ENCODE measurements at regions not wholly inside any gene's neighbourhood (a gene's known extent, or its start where the extent isn't known, plus 50 kb on each side); places are given as distances from the start of the nearest gene placed in this dataset.

GRCh38 chr1:73326663-73327062, 871.3 kb downstream of the LRRIQ3 start (continued):
- TF ChIP-seq, protein P1, sequence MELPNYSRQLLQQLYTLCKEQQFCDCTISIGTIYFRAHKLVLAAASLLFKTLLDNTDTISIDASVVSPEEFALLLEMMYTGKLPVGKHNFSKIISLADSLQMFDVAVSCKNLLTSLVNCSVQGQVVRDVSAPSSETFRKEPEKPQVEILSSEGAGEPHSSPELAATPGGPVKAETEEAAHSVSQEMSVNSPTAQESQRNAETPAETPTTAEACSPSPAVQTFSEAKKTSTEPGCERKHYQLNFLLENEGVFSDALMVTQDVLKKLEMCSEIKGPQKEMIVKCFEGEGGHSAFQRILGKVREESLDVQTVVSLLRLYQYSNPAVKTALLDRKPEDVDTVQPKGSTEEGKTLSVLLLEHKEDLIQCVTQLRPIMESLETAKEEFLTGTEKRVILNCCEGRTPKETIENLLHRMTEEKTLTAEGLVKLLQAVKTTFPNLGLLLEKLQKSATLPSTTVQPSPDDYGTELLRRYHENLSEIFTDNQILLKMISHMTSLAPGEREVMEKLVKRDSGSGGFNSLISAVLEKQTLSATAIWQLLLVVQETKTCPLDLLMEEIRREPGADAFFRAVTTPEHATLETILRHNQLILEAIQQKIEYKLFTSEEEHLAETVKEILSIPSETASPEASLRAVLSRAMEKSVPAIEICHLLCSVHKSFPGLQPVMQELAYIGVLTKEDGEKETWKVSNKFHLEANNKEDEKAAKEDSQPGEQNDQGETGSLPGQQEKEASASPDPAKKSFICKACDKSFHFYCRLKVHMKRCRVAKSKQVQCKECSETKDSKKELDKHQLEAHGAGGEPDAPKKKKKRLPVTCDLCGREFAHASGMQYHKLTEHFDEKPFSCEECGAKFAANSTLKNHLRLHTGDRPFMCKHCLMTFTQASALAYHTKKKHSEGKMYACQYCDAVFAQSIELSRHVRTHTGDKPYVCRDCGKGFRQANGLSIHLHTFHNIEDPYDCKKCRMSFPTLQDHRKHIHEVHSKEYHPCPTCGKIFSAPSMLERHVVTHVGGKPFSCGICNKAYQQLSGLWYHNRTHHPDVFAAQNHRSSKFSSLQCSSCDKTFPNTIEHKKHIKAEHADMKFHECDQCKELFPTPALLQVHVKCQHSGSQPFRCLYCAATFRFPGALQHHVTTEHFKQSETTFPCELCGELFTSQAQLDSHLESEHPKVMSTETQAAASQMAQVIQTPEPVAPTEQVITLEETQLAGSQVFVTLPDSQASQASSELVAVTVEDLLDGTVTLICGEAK (IDR thresholded peaks at IDR 0.05; ENCODE audit: borderline replicate concordance): no peak
- no peak for TF ChIP-seq FOS (IDR thresholded peaks at IDR 0.05; ENCODE audit: borderline replicate concordance, extremely low read depth, insufficient read length)
- no peak for TF ChIP-seq NR2F1 (conservative IDR thresholded peaks at IDR 0.05)
- TF ChIP-seq BHLHE40 (IDR thresholded peaks at IDR 0.05; ENCODE audit: borderline replicate concordance in 1 of 2, low read depth in 2 of 2, low read length in 1 of 2): no peak
- TF ChIP-seq EZH2 (IDR thresholded peaks at IDR 0.05; ENCODE audit: borderline replicate concordance, control insufficient read depth, low read depth, low read length): no peak
- TF ChIP-seq MAX (IDR thresholded peaks at IDR 0.05; ENCODE audit: low read depth, low read length): no peak
- TF ChIP-seq, protein P2, sequence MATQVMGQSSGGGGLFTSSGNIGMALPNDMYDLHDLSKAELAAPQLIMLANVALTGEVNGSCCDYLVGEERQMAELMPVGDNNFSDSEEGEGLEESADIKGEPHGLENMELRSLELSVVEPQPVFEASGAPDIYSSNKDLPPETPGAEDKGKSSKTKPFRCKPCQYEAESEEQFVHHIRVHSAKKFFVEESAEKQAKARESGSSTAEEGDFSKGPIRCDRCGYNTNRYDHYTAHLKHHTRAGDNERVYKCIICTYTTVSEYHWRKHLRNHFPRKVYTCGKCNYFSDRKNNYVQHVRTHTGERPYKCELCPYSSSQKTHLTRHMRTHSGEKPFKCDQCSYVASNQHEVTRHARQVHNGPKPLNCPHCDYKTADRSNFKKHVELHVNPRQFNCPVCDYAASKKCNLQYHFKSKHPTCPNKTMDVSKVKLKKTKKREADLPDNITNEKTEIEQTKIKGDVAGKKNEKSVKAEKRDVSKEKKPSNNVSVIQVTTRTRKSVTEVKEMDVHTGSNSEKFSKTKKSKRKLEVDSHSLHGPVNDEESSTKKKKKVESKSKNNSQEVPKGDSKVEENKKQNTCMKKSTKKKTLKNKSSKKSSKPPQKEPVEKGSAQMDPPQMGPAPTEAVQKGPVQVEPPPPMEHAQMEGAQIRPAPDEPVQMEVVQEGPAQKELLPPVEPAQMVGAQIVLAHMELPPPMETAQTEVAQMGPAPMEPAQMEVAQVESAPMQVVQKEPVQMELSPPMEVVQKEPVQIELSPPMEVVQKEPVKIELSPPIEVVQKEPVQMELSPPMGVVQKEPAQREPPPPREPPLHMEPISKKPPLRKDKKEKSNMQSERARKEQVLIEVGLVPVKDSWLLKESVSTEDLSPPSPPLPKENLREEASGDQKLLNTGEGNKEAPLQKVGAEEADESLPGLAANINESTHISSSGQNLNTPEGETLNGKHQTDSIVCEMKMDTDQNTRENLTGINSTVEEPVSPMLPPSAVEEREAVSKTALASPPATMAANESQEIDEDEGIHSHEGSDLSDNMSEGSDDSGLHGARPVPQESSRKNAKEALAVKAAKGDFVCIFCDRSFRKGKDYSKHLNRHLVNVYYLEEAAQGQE (IDR thresholded peaks at IDR 0.05; ENCODE audit: low read depth, low read length): no peak
- no peak for TF ChIP-seq EP300 (IDR thresholded peaks at IDR 0.05; ENCODE audit: borderline replicate concordance in 1 of 2, control insufficient read depth in 1 of 2, low read depth in 2 of 2, low read length in 2 of 2)
- no peak for TF ChIP-seq JUNB (IDR thresholded peaks at IDR 0.05)
- TF ChIP-seq ZNF622 (IDR thresholded peaks at IDR 0.05): no peak
- TF ChIP-seq, protein P3, sequence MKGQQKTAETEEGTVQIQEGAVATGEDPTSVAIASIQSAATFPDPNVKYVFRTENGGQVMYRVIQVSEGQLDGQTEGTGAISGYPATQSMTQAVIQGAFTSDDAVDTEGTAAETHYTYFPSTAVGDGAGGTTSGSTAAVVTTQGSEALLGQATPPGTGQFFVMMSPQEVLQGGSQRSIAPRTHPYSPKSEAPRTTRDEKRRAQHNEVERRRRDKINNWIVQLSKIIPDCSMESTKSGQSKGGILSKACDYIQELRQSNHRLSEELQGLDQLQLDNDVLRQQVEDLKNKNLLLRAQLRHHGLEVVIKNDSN (IDR thresholded peaks at IDR 0.05; ENCODE audit: borderline replicate concordance, extremely low read length, insufficient read depth, low read depth, low read length): no peak
- TF ChIP-seq, protein P4, sequence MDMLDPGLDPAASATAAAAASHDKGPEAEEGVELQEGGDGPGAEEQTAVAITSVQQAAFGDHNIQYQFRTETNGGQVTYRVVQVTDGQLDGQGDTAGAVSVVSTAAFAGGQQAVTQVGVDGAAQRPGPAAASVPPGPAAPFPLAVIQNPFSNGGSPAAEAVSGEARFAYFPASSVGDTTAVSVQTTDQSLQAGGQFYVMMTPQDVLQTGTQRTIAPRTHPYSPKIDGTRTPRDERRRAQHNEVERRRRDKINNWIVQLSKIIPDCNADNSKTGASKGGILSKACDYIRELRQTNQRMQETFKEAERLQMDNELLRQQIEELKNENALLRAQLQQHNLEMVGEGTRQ (IDR thresholded peaks at IDR 0.05; ENCODE audit: borderline replicate concordance, low read depth, low read length): no peak
- no peak for TF ChIP-seq TCF12 (IDR thresholded peaks at IDR 0.05; ENCODE audit: low read depth, low read length)
- TF ChIP-seq ZNF207 (IDR thresholded peaks at IDR 0.05; ENCODE audit: borderline replicate concordance): no peak
- TF ChIP-seq SUPT20H (IDR thresholded peaks at IDR 0.05; ENCODE audit: borderline replicate concordance, control insufficient read depth, low read depth, low read length): no peak
